PC-3 (cell line): ENCODE measurements at regions not wholly inside any gene's neighbourhood (a gene's known extent, or its start where the extent isn't known, plus 50 kb on each side); places are given as distances from the start of the nearest gene placed in this dataset.

ENCODE experiments used
- ATAC-seq: fragments of 200-7000 bp; cut with Tn5 transposase; 2 replicates; pipeline ENCODE4 v1.9.1; 2020; ENCODE audit warnings: mild to moderate bottlenecking, moderate library complexity
- BruUV-seq: library from RNA; stranded (reverse); fragments of 400-500 nt; replicated peaks from 2 replicates; lab custom pipeline; 2021; lab: Mats Ljungman, UMichigan
- CTCF ChIA-PET: fragments of 300-600 bp; sonication (Branson Sonifier 250); formaldehyde crosslinking; loops from one replicate; lab custom pipeline; 2022; ENCODE audit warnings: antibody characterized with exemption; lab: Charles Lee
- POLR2A ChIA-PET: fragments of 300-600 bp; sonication (Branson Sonifier 250); formaldehyde crosslinking; loops from one replicate; lab custom pipeline; 2022; ENCODE audit warnings: antibody characterized with exemption; ENCODE audit not compliant: unreplicated experiment; lab: Charles Lee
- DNase-seq: peaks from one replicate; pipeline ENCODE4 v3.0.0-alpha.2; 2015
- H2AFZ ChIP-seq: fragments of 300-600 bp; sonication (generic); 2 replicates; pipeline ENCODE4 v1.6.0; 2016; ENCODE audit warnings: antibody characterized with exemption, low read length
- H3F3A ChIP-seq: fragments of 300-600 bp; sonication (generic); one replicate; pipeline ENCODE4 v1.6.0; 2017; ENCODE audit warnings: antibody characterized with exemption, low read length, control low read depth, mild to moderate bottlenecking; ENCODE audit not compliant: unreplicated experiment
- H3K27ac ChIP-seq: fragments of 300-600 bp; sonication (generic); 2 replicates; pipeline ENCODE4 v1.5.1; 2016; ENCODE audit warnings: mild to moderate bottlenecking, low read length
- H3K27me3 ChIP-seq: fragments of 300-600 bp; sonication (generic); 2 replicates; pipeline ENCODE4 v1.6.1; 2016; ENCODE audit warnings: low read length, mixed read lengths
- H3K36me3 ChIP-seq: fragments of 300-600 bp; sonication (generic); 2 replicates; pipeline ENCODE4 v1.6.1; 2016; ENCODE audit warnings: low read depth, mixed run types, low read length, mixed read lengths
- H3K4me1 ChIP-seq: fragments of 300-600 bp; sonication (generic); 2 replicates; pipeline ENCODE4 v1.5.1; 2016; ENCODE audit warnings: low read length; ENCODE audit not compliant: insufficient read depth
- H3K4me2 ChIP-seq: fragments of 300-600 bp; sonication (generic); 2 replicates; pipeline ENCODE4 v1.6.0; 2016; ENCODE audit warnings: low read length
- H3K4me3 ChIP-seq: fragments of 300-600 bp; sonication (generic); 2 replicates; pipeline ENCODE4 v1.5.1; 2016; ENCODE audit warnings: mild to moderate bottlenecking, low read length, mixed read lengths
- H3K79me2 ChIP-seq: fragments of 300-600 bp; sonication (generic); 2 replicates; pipeline ENCODE4 v1.6.1; 2017; ENCODE audit warnings: low read length, mixed read lengths
- H3K9ac ChIP-seq: fragments of 300-600 bp; sonication (generic); 2 replicates; pipeline ENCODE4 v1.6.0; 2016; ENCODE audit warnings: mild to moderate bottlenecking, low read length
- H3K9me2 ChIP-seq: fragments of 300-600 bp; sonication (generic); replicated peaks from 2 replicates; pipeline ENCODE4 v1.6.1; 2016; ENCODE audit warnings: mixed run types, low read length, mixed read lengths
- H3K9me3 ChIP-seq: fragments of 300-600 bp; sonication (generic); 2 replicates; pipeline ENCODE4 v1.6.1; 2016; ENCODE audit warnings: low read length, mixed read lengths
- H4K20me1 ChIP-seq: fragments of 300-600 bp; sonication (generic); 2 replicates; pipeline ENCODE4 v1.6.1; 2016; ENCODE audit warnings: low read length, mixed read lengths
- CTCF ChIP-seq: fragments of 300-600 bp; sonication (generic); conservative IDR thresholded peaks from 2 replicates; pipeline ENCODE4 v1.5.1; 2017; ENCODE audit warnings: antibody characterized with exemption, low read depth, mild to moderate bottlenecking, low read length
- EZH2 ChIP-seq: fragments of 300-600 bp; sonication (generic); IDR thresholded peaks from one replicate; pipeline ENCODE4 v1.6.1; 2017; ENCODE audit warnings: antibody characterized with exemption, mild to moderate bottlenecking, low read length; ENCODE audit not compliant: unreplicated experiment
- EZH2phosphoT487 ChIP-seq: fragments of 300-600 bp; sonication (generic); IDR thresholded peaks from 2 replicates; pipeline ENCODE4 v1.6.1; 2018; ENCODE audit warnings: mild to moderate bottlenecking, antibody characterized with exemption, low read length, borderline replicate concordance
- intact Hi-C: fragments of 100-400 bp; cut with micrococcal nuclease; formaldehyde crosslinking; loops from 2 replicates; pipeline ENCODE4 v1.9.0; 2023

GRCh38 chr1:80593197-80593596, 1207.5 kb upstream of the ADGRL2 start:
- no peak overlapping the region; the same call in 1 of the 2 replicates for H3K4me2 ChIP-seq
- H3K9me2 ChIP-seq = no peaks in the 10 kb centered on the region
- no peaks in the 10 kb centered on the region for H4K20me1 ChIP-seq
- CTCF ChIA-PET = no interaction called here
- H3K36me3 ChIP-seq = no peaks in the 10 kb centered on the region
- TF ChIP-seq EZH2 (no peak), CTCF (no peak), EZH2phosphoT487 (no peak)
- H2AFZ ChIP-seq = no peak overlapping the region
- intact Hi-C loops = no loop called here
- no peaks in the 10 kb centered on the region for H3K79me2 ChIP-seq
- ATAC-seq = no peak
- H3K27me3 ChIP-seq = no peaks in the 10 kb centered on the region
- no peaks in the 10 kb centered on the region for H3F3A ChIP-seq
- BruUV-seq = no TSS peak
- H3K4me3 ChIP-seq = no peak overlapping the region
- no peak for DNase-seq
- H3K9ac ChIP-seq = no peak overlapping the region
- H3K27ac ChIP-seq = no peak overlapping the region
- 0 out of 2 replicates have a peak, but pooled peaks cover 3% of the 10 kb centered on the region for H3K9me3 ChIP-seq
- peaks cover 8% of the 10 kb centered on the region; the same call in 1 of the 2 replicates for H3K4me1 ChIP-seq
- POLR2A ChIA-PET = no interaction called here

GRCh38 chr1:80582980-80583379, 1217.8 kb upstream of the ADGRL2 start:
- Histone ChIP-seq H3K36me3 (no peaks in the 10 kb centered on the region), H3K9me3 (peaks cover 3% of the 10 kb centered on the region; the same call in 1 of the 2 replicates), H3K4me3 (no peak overlapping the region), H4K20me1 (no peaks in the 10 kb centered on the region), H2AFZ (no peak overlapping the region), H3K9ac (no peak overlapping the region), H3K27ac (no peak overlapping the region), H3K4me1 (no peaks in the 10 kb centered on the region), H3K9me2 (no peaks in the 10 kb centered on the region), H3K27me3 (no peaks in the 10 kb centered on the region), H3K79me2 (no peaks in the 10 kb centered on the region), H3F3A (no peaks in the 10 kb centered on the region), H3K4me2 (no peak overlapping the region)
- BruUV-seq = no TSS peak
- TF ChIP-seq EZH2phosphoT487 (no peak), EZH2 (no peak), CTCF (no peak)
- DNase-seq = no peak
- no peak for ATAC-seq
- intact Hi-C loops = loop anchor here (5.0 kb wide), 1 partner anchor 366 kb away; no protein-coding TSS in a partner anchor
- POLR2A ChIA-PET = no interaction called here
- CTCF ChIA-PET = no interaction called here

- no peaks in the 10 kb centered on the region for H3K27me3 ChIP-seq
- no peak overlapping the region for H3K27ac ChIP-seq
- no peak for ATAC-seq
- no peaks in the 10 kb centered on the region for H3K36me3 ChIP-seq
- no peaks in the 10 kb centered on the region for H3K9me2 ChIP-seq
- H3K4me2 ChIP-seq = no peak overlapping the region
- DNase-seq = no peak
- H3K79me2 ChIP-seq = no peaks in the 10 kb centered on the region
- H4K20me1 ChIP-seq = no peaks in the 10 kb centered on the region
- intact Hi-C loops = no loop called here
- no peaks in the 10 kb centered on the region for H3K4me1 ChIP-seq
- no peak overlapping the region for H3K4me3 ChIP-seq
- ChIA-PET POLR2A (no interaction called here), CTCF (no interaction called here)
- no TSS peak for BruUV-seq
- peaks cover 3% of the 10 kb centered on the region; the same call in 1 of the 2 replicates for H3K9me3 ChIP-seq
- no peaks in the 10 kb centered on the region for H3F3A ChIP-seq
- no peak for TF ChIP-seq EZH2phosphoT487
- no peak for TF ChIP-seq EZH2
- TF ChIP-seq CTCF = no peak
- no peak overlapping the region for H3K9ac ChIP-seq
- no peak overlapping the region for H2AFZ ChIP-seq
These were observed 1221.7 kb upstream of the ADGRL2 start for GRCh38 chr1:80579055-80579454.
